Left lung (tissue), 4 donors: ENCODE measurements at regions not wholly inside any gene's neighbourhood (a gene's known extent, or its start where the extent isn't known, plus 50 kb on each side); places are given as distances from the start of the nearest gene placed in this dataset.

ENCODE experiments used
- ATAC-seq: fragments of 200-7000 bp; cut with Tn5 transposase; one replicate; pipeline ENCODE4 v1.9.1; 2020; ENCODE audit warnings: moderate library complexity
- DNase-seq, 4 donors: peaks; one replicate each; pipeline ENCODE4 v3.0.0-alpha.2; 2013 to 2020
- H3K27ac ChIP-seq, 2 donors: fragments of 200-600 bp; sonication (generic) in 1 of 2; one replicate each; pipeline versions ENCODE4 v1.5.0 to v1.8.0; 2020 to 2021
- H3K27me3 ChIP-seq, 2 donors: fragments of 200-600 bp; sonication (generic) in 1 of 2; one replicate each; pipeline versions ENCODE4 v1.5.0 to v1.8.0; 2020 to 2021
- H3K36me3 ChIP-seq, 2 donors: fragments of 200-600 bp; sonication (generic) in 1 of 2; one replicate each; pipeline versions ENCODE4 v1.5.0 to v1.8.0; 2020 to 2021
- H3K4me1 ChIP-seq, 2 donors: fragments of 200-600 bp; one replicate each; pipeline ENCODE4 v1.8.0; 2021
- H3K4me3 ChIP-seq, 2 donors: fragments of 200-600 bp; sonication (generic) in 1 of 2; one replicate each; pipeline versions ENCODE4 v1.5.0 to v1.8.0; 2020 to 2021; ENCODE audit warnings: mild to moderate bottlenecking in 1 of 2
- H3K9me3 ChIP-seq, 2 donors: fragments of 200-600 bp; sonication (generic) in 1 of 2; one replicate each; pipeline versions ENCODE4 v1.5.0 to v1.8.0; 2020 to 2021
- CTCF ChIP-seq, 2 donors: fragments of 200-600 bp; sonication (generic) in 1 of 2; IDR thresholded peaks; one replicate each; pipeline versions ENCODE4 v1.5.0 to v1.8.0; 2021; ENCODE audit warnings: antibody characterized with exemption in 2 of 2
- intact Hi-C, 2 donors: fragments of 100-400 bp; cut with DNase I; formaldehyde crosslinking; loops; one replicate each; pipeline versions ENCODE4 v1.11.2 to v1.14.2; 2022
- donor health status: DM: no; HTN: yes; CAD: no.
- donor health status: DM: no; HTN: no; CAD: no.

GRCh38 chr4:123892368-123892976 is 495.9 kb downstream of the SPRY1 start:
- H3K9me3 ChIP-seq: no peaks in the 10 kb centered on the region
- no peak for ATAC-seq
- H3K36me3 ChIP-seq: no peaks in the 10 kb centered on the region
- intact Hi-C loops: no loop called here
- H3K4me1 ChIP-seq: peaks cover 12 to 13% of the 10 kb centered on the region in 2 donors
- DNase-seq: no peak
- H3K4me3 ChIP-seq: no peak overlapping the region
- no peaks in the 10 kb centered on the region for H3K27me3 ChIP-seq
- TF ChIP-seq CTCF (IDR thresholded peaks at IDR 0.05): no peak
- no peak overlapping the region for H3K27ac ChIP-seq

DNA sequence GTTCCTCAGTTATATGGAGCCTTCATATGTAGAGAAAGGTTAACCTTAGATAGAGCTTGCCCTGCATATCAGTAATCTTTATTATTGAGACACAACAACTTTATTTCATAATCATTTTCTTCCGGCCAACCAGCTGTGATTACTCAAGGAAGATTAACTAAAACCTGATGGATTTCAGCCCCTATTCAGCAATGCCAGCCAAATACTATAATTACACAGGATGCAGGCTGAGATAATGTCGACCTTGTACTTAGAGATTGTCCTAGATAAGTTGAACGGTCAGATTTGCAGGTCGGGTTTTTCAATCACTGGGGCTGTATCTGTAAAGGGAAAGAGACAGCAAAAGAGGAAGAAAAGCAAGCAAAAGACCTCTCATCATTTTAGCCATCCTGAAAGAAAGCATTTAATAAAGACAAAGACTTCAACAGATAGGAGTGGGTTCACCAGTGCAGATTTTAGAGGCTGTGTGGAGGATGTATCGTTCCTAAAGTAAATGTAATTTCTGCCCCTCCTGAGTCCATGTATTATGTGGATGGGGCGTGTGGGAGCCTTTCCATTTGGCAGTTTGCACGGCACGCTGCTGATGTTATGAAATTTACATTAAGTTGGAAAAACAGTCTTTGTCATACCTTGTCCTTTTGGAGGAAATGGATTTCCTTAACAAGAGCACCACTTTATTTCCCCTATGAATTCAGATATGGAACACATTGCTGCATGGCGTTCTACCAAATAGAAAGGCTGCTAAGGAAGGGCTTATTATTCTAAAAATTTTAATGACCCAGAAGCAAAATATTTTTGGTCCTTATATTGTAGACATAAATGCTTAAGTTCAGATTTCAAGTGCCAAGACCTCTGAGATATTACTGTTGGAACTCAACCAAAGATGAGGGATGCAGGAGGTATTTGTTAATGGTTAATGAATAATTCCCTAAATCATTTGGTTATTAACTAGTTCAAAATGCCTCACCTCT is 496.7 kb downstream of the SPRY1 start:
- no peaks in the 10 kb centered on the region for H3K9me3 ChIP-seq
- H3K27me3 ChIP-seq: no peaks in the 10 kb centered on the region
- peak; percentile 21 for ATAC-seq
- no peaks in the 10 kb centered on the region for H3K36me3 ChIP-seq
- peaks cover 12 to 13% of the 10 kb centered on the region in 2 donors for H3K4me1 ChIP-seq
- intact Hi-C loops: no loop called here
- H3K4me3 ChIP-seq: no peak overlapping the region
- peak in 2 of 4 donors; percentile 79 to 82 for DNase-seq
- H3K27ac ChIP-seq: peak overlapping the region in 1 of 2 donors; percentile 51
- TF ChIP-seq CTCF (IDR thresholded peaks at IDR 0.05): no peak

DNA sequence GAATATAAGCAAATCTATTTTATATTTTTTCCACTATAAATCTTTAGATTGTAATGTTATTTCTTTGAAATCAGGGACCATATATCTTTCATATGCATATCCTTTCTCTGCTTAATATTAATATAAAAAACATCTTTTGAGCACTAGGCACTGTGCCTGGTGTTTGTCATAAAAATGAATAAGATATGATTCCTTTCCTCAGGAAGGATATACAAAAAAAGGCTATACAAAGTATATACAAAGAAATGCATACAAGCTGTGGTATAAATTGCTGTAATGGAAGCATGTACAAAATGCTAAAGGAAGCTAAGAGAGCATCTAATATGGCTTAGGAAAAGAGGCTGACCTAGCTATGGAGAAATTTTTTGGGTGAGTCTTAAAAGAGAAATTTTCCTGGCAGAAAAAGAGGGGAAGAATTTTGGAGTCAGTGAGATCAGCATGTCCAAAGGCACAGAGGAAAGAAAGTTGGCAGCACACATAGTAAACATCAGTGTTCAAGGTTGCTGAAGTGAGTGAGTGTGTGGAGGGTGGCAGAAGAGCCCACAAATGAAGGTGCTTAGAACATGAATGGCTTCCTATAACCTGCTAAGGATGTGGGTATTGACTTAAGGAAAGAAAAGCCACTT is 500.0 kb downstream of the SPRY1 start:
- H3K27ac ChIP-seq: no peak overlapping the region
- no peak for TF ChIP-seq CTCF (IDR thresholded peaks at IDR 0.05)
- intact Hi-C loops: no loop called here
- H3K4me3 ChIP-seq: no peak overlapping the region
- no peaks in the 10 kb centered on the region for H3K36me3 ChIP-seq
- H3K9me3 ChIP-seq: no peaks in the 10 kb centered on the region
- H3K27me3 ChIP-seq: no peaks in the 10 kb centered on the region
- ATAC-seq: peak; percentile 63
- H3K4me1 ChIP-seq: peaks cover 12 to 13% of the 10 kb centered on the region in 2 donors
- no peak for DNase-seq

GRCh38 chr4:123898946-123899666 is 502.5 kb downstream of the SPRY1 start:
- no peaks in the 10 kb centered on the region for H3K27me3 ChIP-seq
- no peak for TF ChIP-seq CTCF (IDR thresholded peaks at IDR 0.05)
- H3K27ac ChIP-seq: no peak overlapping the region
- no peak for ATAC-seq
- H3K4me3 ChIP-seq: no peak overlapping the region
- H3K9me3 ChIP-seq: no peaks in the 10 kb centered on the region
- peaks cover 0 to 8% of the 10 kb centered on the region in 2 donors for H3K4me1 ChIP-seq
- no peaks in the 10 kb centered on the region for H3K36me3 ChIP-seq
- DNase-seq: no peak
- intact Hi-C loops: no loop called here
